A673 (cell line): ENCODE measurements at regions not wholly inside any gene's neighbourhood (a gene's known extent, or its start where the extent isn't known, plus 50 kb on each side); places are given as distances from the start of the nearest gene placed in this dataset.

ENCODE experiments used
- BruUV-seq: library from RNA; stranded (reverse); fragments of 400-500 nt; replicated peaks from 2 replicates; lab custom pipeline; 2021; lab: Mats Ljungman, UMichigan
- CTCF ChIA-PET: fragments of 300-600 bp; sonication (Branson Sonifier 250); formaldehyde crosslinking; loops from one replicate; lab custom pipeline; 2022; ENCODE audit warnings: antibody characterized with exemption; lab: Charles Lee
- POLR2A ChIA-PET: fragments of 300-600 bp; sonication (Branson Sonifier 250); formaldehyde crosslinking; loops from one replicate; lab custom pipeline; 2022; ENCODE audit warnings: antibody characterized with exemption; ENCODE audit not compliant: low non-redundant PET; lab: Charles Lee
- DNase-seq: peaks from one replicate; pipeline ENCODE4 v3.0.0-alpha.2; 2015; ENCODE audit warnings: low spot score
- H3K27ac ChIP-seq: fragments of 200-600 bp; sonication (generic); 2 replicates; pipeline ENCODE4 v1.5.1; 2016; ENCODE audit warnings: mixed run types, low read depth, mild to moderate bottlenecking, mixed read lengths, antibody characterized with exemption, low read length; ENCODE audit not compliant: poor library complexity, severe bottlenecking
- H3K27me3 ChIP-seq: fragments of 200-600 bp; sonication (generic); replicated peaks from 2 replicates; pipeline ENCODE4 v1.6.1; 2017; ENCODE audit warnings: mixed run types, low read depth, mild to moderate bottlenecking, mixed read lengths, antibody characterized with exemption, low read length; ENCODE audit not compliant: insufficient read depth, poor library complexity
- H3K36me3 ChIP-seq: fragments of 200-600 bp; sonication (generic); 2 replicates; pipeline ENCODE4 v1.6.1; 2016; ENCODE audit warnings: mixed run types, mild to moderate bottlenecking, mixed read lengths, antibody characterized with exemption, low read length; ENCODE audit not compliant: insufficient read depth, poor library complexity, severe bottlenecking
- H3K4me1 ChIP-seq: fragments of 200-600 bp; sonication (generic); 2 replicates; pipeline ENCODE4 v1.6.1; 2017; ENCODE audit warnings: mixed run types, mild to moderate bottlenecking, mixed read lengths, antibody characterized with exemption, low read length; ENCODE audit not compliant: insufficient read depth, poor library complexity, severe bottlenecking
- H3K4me3 ChIP-seq: fragments of 200-600 bp; sonication (generic); 2 replicates; pipeline ENCODE4 v1.5.1; 2016; ENCODE audit warnings: low read depth, mixed run types, mild to moderate bottlenecking, mixed read lengths, low read length; ENCODE audit not compliant: poor library complexity, severe bottlenecking
- H3K9me3 ChIP-seq: fragments of 200-600 bp; sonication (generic); 2 replicates; pipeline ENCODE4 v1.6.1; 2016; ENCODE audit warnings: mixed run types, low read depth, mild to moderate bottlenecking, mixed read lengths, antibody characterized with exemption, low read length; ENCODE audit not compliant: poor library complexity, severe bottlenecking
- CTCF ChIP-seq: fragments of 300-800, 200-600 bp; sonication (generic); conservative IDR thresholded peaks from 2 replicates; pipeline ENCODE4 v1.5.1; 2017; ENCODE audit warnings: low read depth, mild to moderate bottlenecking, antibody characterized with exemption, low read length, moderate library complexity, mixed read lengths
- EZH2 ChIP-seq: fragments of 200-600 bp; sonication (generic); IDR thresholded peaks from 2 replicates; pipeline ENCODE4 v1.6.1; 2017; ENCODE audit warnings: borderline replicate concordance, low read depth, mild to moderate bottlenecking, mixed read lengths, antibody characterized with exemption, low read length; ENCODE audit not compliant: poor library complexity, severe bottlenecking
- intact Hi-C: fragments of 100-400 bp; cut with micrococcal nuclease; formaldehyde crosslinking; loops from one replicate; pipeline ENCODE4 v1.10.0; 2022; ENCODE audit not compliant: unreplicated experiment

- CTCF ChIA-PET: no interaction called here
- H3K36me3 ChIP-seq: no peaks in the 10 kb centered on the region
- peaks cover 8% of the 10 kb centered on the region for H3K27me3 ChIP-seq
- POLR2A ChIA-PET: no interaction called here
- TF ChIP-seq EZH2 (no peak), CTCF (no peak)
- no TSS peak for BruUV-seq
- no peaks in the 10 kb centered on the region for H3K4me1 ChIP-seq
- no peak overlapping the region for H3K27ac ChIP-seq
- no peaks in the 10 kb centered on the region for H3K9me3 ChIP-seq
- DNase-seq: no peak
- intact Hi-C loops: no loop called here
- H3K4me3 ChIP-seq: no peak overlapping the region
These were observed 285.3 kb downstream of the RAD51AP2 start for GRCh38 chr2:17232776-17233556.

GRCh38 chr2:17231394-17231965 is 286.8 kb downstream of the RAD51AP2 start:
- no peak for TF ChIP-seq CTCF
- TF ChIP-seq EZH2: no peak
- ChIA-PET POLR2A (no interaction called here), CTCF (no interaction called here)
- no TSS peak for BruUV-seq
- DNase-seq: no peak
- Histone ChIP-seq H3K9me3 (no peaks in the 10 kb centered on the region), H3K27ac (no peak overlapping the region), H3K4me1 (no peaks in the 10 kb centered on the region), H3K4me3 (no peak overlapping the region), H3K36me3 (no peaks in the 10 kb centered on the region), H3K27me3 (no peaks in the 10 kb centered on the region)
- intact Hi-C loops: no loop called here

GRCh38 chr2:17229414-17229813 is 288.8 kb downstream of the RAD51AP2 start:
- TF ChIP-seq EZH2 (no peak), CTCF (no peak)

More at GRCh38 chr2:17229414-17229813, 288.8 kb downstream of the RAD51AP2 start:
- no peak overlapping the region for H3K4me3 ChIP-seq
- H3K27me3 ChIP-seq: no peaks in the 10 kb centered on the region
- BruUV-seq: no TSS peak
- intact Hi-C loops: no loop called here
- ChIA-PET POLR2A (no interaction called here), CTCF (no interaction called here)
- H3K9me3 ChIP-seq: no peaks in the 10 kb centered on the region
- no peaks in the 10 kb centered on the region for H3K4me1 ChIP-seq
- H3K36me3 ChIP-seq: no peaks in the 10 kb centered on the region
- DNase-seq: no peak
- no peak overlapping the region for H3K27ac ChIP-seq
